ENCODE measurements at regions not wholly inside any gene's neighbourhood (a gene's known extent, or its start where the extent isn't known, plus 50 kb on each side); places are given as distances from the start of the nearest gene placed in this dataset.

DNA sequence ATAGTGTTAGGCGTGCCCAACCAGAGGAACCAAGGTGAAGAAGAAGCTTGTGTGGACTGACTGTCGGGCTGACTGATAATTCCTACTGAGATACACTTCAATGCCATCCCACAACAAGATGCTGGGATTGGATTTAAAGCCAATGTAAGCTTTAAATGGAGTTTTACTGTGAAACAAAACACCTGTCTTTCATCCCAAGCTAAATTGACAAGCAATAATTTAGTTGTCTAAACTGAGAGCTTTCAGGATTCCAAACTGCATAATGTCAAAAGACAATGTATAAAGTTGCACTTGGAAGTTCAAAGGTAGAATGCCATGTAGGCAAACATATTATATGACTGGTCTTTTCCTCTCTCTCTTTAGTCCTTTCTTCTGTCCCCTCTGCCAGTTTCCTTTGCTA is 1025.3 kb upstream of the FANCL start:
- TF ChIP-seq GATA1 (IDR thresholded peaks at IDR 0.05; ENCODE audit: low read depth, low read length) (no peak), POLR2A (IDR thresholded peaks at IDR 0.05; ENCODE audit: low read length) (no peak)
